ENCODE measurements at regions not wholly inside any gene's neighbourhood (a gene's known extent, or its start where the extent isn't known, plus 50 kb on each side); places are given as distances from the start of the nearest gene placed in this dataset.

GRCh38 chr13:74298923-74299322, 164.7 kb upstream of the KLF12 start:
- no peaks in the 10 kb centered on the region for H3K36me3 ChIP-seq (ENCODE audit: control insufficient read depth in 2 of 2, extremely low read depth in 1 of 2, insufficient read depth in 2 of 2, low read length in 2 of 2)
- no peak for TF ChIP-seq EZH2 (IDR thresholded peaks at IDR 0.05; ENCODE audit: low read length)
- TF ChIP-seq, protein P1, sequence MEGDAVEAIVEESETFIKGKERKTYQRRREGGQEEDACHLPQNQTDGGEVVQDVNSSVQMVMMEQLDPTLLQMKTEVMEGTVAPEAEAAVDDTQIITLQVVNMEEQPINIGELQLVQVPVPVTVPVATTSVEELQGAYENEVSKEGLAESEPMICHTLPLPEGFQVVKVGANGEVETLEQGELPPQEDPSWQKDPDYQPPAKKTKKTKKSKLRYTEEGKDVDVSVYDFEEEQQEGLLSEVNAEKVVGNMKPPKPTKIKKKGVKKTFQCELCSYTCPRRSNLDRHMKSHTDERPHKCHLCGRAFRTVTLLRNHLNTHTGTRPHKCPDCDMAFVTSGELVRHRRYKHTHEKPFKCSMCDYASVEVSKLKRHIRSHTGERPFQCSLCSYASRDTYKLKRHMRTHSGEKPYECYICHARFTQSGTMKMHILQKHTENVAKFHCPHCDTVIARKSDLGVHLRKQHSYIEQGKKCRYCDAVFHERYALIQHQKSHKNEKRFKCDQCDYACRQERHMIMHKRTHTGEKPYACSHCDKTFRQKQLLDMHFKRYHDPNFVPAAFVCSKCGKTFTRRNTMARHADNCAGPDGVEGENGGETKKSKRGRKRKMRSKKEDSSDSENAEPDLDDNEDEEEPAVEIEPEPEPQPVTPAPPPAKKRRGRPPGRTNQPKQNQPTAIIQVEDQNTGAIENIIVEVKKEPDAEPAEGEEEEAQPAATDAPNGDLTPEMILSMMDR (optimal IDR thresholded peaks at IDR 0.05 in 1 of 3, IDR thresholded peaks at IDR 0.05 in 1 of 3, conservative IDR thresholded peaks at IDR 0.05 in 1 of 3; ENCODE audit: extremely low read depth in 1 of 3, insufficient read depth in 2 of 3, low read length in 3 of 3): no peak
- FAIRE-seq (no peak), DNase-seq (ENCODE audit: low read depth, low spot score) (no peak)
- no peaks in the 10 kb centered on the region for H3K27me3 ChIP-seq (ENCODE audit: control insufficient read depth, extremely low read depth, insufficient read depth, low read length)
- no peak overlapping the region for H3K4me2 ChIP-seq (ENCODE audit: control insufficient read depth, extremely low read depth, insufficient read depth, low read depth, low read length)
- no peaks in the 10 kb centered on the region for H3K79me2 ChIP-seq (ENCODE audit: control insufficient read depth, insufficient read depth, low read length)
- no peaks in the 10 kb centered on the region for H3K9me3 ChIP-seq (ENCODE audit: control insufficient read depth, low read depth, low read length)
- H4K20me1 ChIP-seq (ENCODE audit: control insufficient read depth, extremely low read depth, insufficient read depth, low read length): no peaks in the 10 kb centered on the region
- dilution Hi-C loops (cut with MboI; ENCODE audit: extremely low pct_ligation_motif_present, low sequenced_read_pairs): no loop called here
- H3K9me1 ChIP-seq (ENCODE audit: control insufficient read depth, extremely low read depth, insufficient read depth, low read length): no peaks in the 10 kb centered on the region
- no peak overlapping the region for H3K9ac ChIP-seq (ENCODE audit: control insufficient read depth, extremely low read depth, insufficient read depth, low read length)
- H3K4me3 ChIP-seq (ENCODE audit: control insufficient read depth in 2 of 3, extremely low read depth in 1 of 3, insufficient read depth in 2 of 3, low read depth in 1 of 3, low read length in 3 of 3): no peak overlapping the region
- H3K4me1 ChIP-seq (ENCODE audit: control insufficient read depth, extremely low read depth, insufficient read depth, low read length): no peaks in the 10 kb centered on the region
- no peak overlapping the region for H3K27ac ChIP-seq (ENCODE audit: control insufficient read depth, insufficient read depth, low read length)
- no peak overlapping the region for H2AFZ ChIP-seq (ENCODE audit: control insufficient read depth, low read length)

GRCh38 chr13:74289861-74290773, 155.9 kb upstream of the KLF12 start:
- peaks cover 22% of the 10 kb centered on the region for H3K4me1 ChIP-seq (ENCODE audit: control insufficient read depth, extremely low read depth, insufficient read depth, low read length)

More at GRCh38 chr13:74289861-74290773, 155.9 kb upstream of the KLF12 start:
- H3K27me3 ChIP-seq (ENCODE audit: control insufficient read depth, extremely low read depth, insufficient read depth, low read length): no peaks in the 10 kb centered on the region
- dilution Hi-C loops (cut with MboI; ENCODE audit: extremely low pct_ligation_motif_present, low sequenced_read_pairs): no loop called here
- TF ChIP-seq EZH2 (IDR thresholded peaks at IDR 0.05; ENCODE audit: low read length): no peak
- TF ChIP-seq, protein P1 (optimal IDR thresholded peaks at IDR 0.05 in 1 of 3, IDR thresholded peaks at IDR 0.05 in 1 of 3, conservative IDR thresholded peaks at IDR 0.05 in 1 of 3; ENCODE audit: extremely low read depth in 1 of 3, insufficient read depth in 2 of 3, low read length in 3 of 3): no peak
- H3K27ac ChIP-seq (ENCODE audit: control insufficient read depth, insufficient read depth, low read length): no peak overlapping the region
- no peaks in the 10 kb centered on the region for H3K9me1 ChIP-seq (ENCODE audit: control insufficient read depth, extremely low read depth, insufficient read depth, low read length)
- DNase-seq (ENCODE audit: low read depth, low spot score) (no peak), FAIRE-seq (peak; percentile 90)
- H4K20me1 ChIP-seq (ENCODE audit: control insufficient read depth, extremely low read depth, insufficient read depth, low read length): no peaks in the 10 kb centered on the region
- H3K4me3 ChIP-seq (ENCODE audit: control insufficient read depth in 2 of 3, extremely low read depth in 1 of 3, insufficient read depth in 2 of 3, low read depth in 1 of 3, low read length in 3 of 3): peak overlapping the region in 2 of 3 experiments; percentile 32 to 43
- peak overlapping the region; percentile 22 for H3K9ac ChIP-seq (ENCODE audit: control insufficient read depth, extremely low read depth, insufficient read depth, low read length)
- no peaks in the 10 kb centered on the region for H3K9me3 ChIP-seq (ENCODE audit: control insufficient read depth, low read depth, low read length)
- H3K36me3 ChIP-seq (ENCODE audit: control insufficient read depth in 2 of 2, extremely low read depth in 1 of 2, insufficient read depth in 2 of 2, low read length in 2 of 2): no peaks in the 10 kb centered on the region
- H3K79me2 ChIP-seq (ENCODE audit: control insufficient read depth, insufficient read depth, low read length): no peaks in the 10 kb centered on the region
- peak overlapping the region; percentile 78 for H3K4me2 ChIP-seq (ENCODE audit: control insufficient read depth, extremely low read depth, insufficient read depth, low read depth, low read length)
- peak overlapping the region; percentile 37 for H2AFZ ChIP-seq (ENCODE audit: control insufficient read depth, low read length)
